ENCODE measurements at regions not wholly inside any gene's neighbourhood (a gene's known extent, or its start where the extent isn't known, plus 50 kb on each side); places are given as distances from the start of the nearest gene placed in this dataset.

DNA sequence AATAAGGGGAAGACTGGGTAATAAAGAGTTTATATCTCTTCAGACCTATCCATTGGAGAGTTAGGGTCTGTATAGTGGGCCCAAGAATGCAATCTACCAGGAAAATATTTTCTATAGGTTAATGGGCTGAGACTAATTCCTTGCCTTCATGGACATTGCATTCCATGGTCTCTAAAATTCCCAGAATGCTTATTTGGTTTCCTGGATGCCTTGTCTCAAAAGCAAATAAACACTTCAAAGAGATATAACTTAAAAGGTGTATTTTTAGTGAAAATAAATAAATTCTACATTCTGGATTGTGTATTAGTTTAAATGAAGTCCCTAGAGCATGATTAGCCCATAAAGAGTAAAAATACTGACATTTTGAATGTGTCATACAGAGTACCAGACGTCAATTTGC, 550.1 kb upstream of the PKN2 start:
- no peak for DNase-seq (ENCODE audit: low read depth in 2 of 2)

DNA sequence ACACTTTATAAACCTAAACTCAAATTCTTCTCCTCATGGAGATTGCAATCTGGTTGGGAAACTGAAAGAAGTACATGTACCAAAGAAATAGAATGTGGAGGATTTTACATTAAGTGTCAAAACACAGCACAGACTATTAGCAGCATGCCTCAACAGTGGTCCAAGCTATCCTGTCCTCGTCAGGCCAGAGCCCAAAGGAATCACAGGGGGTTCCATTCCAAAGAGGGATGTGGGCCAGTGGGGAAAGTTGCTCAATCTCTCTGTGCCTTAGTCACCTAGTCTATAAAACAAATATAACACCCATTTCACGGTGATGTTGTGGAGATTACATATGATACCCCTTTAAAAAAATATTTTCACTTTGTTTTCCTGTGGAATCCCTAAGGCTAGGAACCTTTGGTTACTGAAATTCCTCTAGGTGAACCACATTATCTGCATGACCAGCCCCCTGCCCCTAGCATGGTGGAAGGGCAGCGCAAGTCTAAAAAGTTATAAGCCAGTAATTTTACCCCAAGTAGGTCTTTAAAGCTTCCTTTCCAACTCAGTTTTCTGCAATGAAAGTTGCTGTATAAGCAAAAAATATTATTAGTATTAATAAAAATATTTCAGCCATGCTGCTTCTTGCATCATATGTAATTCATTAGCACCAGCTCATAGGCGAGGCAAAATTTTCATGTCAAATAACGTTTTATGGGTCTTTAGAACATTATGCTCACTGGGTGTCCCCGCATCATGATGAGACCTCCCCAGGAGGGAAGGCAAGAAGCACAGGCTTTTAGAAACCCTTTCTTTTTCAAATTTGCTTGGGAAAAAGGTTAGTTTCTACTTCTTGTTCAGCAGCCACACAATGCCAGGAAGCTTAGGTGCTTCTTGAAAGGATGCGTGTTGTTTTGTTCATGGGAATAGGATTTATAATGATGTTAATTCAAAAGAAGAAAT, 548.8 kb upstream of the PKN2 start:
- no peak for DNase-seq (ENCODE audit: low read depth in 2 of 2)

DNA sequence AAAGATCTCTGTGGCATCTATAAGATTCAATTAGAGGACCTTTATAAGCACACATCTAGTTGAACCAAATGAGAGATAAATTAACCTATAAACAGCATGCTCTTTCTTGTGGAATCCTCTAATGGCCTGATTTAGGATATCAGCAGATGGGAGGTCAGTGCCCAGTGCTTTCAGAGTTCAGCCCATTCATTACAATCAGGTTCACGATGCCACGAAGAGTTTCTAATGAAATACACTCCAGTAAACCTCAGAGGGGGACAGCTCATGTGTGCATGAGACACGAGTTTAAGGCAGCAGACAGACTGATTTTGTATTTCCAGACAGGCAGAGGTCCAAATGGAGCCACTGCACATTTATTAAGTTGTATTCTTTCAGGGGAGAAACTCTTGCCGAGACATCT, 544.4 kb upstream of the PKN2 start:
- DNase-seq (ENCODE audit: low read depth in 2 of 2): no peak

DNA sequence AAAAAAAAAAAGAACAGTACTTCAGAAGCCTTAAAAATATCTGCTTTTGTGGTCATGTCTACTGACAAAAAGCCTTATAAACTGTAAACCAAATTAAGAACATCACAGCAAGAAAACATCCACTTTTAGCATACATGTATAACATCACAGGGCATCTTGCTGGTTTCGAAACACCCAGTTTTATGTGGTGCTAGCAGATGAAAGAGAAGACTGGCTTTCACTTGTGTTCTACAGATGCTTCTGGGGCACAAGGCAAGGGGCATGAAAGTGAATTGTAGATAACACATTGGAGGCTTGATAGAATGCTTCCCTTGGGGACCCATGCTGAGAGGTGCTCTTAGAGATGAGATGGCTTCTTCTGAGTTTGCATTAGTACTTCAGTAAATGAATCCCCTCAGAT, 543.7 kb upstream of the PKN2 start:
- no peak for DNase-seq (ENCODE audit: low read depth in 2 of 2)

DNA sequence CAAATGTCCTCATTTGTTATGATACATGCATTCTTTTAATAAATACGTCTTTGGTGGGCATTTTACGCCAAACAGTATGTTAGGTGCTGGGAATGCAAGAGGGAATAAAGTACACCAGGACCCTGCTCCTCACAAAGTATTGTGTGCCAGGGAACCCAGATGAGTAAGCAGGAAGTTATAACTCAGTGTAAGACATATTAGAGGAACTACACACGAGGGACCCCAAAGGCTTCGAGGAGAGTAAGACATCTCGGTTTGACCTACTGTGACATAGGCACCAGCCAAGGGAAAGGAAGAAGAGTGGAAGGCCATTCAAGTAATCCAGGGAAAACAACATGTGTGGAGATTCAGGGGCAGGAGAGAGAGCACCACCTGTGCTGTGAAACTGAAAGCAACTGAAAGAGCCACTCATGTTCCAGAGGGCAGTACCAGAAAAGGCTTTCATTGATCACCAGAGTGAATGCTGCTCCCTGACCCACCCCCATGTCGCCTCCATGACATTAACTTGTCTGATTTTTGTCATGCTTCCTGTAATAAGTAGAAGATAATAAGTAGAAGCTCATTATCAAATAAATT, 542.5 kb upstream of the PKN2 start:
- DNase-seq (ENCODE audit: low read depth in 2 of 2): no peak

DNA sequence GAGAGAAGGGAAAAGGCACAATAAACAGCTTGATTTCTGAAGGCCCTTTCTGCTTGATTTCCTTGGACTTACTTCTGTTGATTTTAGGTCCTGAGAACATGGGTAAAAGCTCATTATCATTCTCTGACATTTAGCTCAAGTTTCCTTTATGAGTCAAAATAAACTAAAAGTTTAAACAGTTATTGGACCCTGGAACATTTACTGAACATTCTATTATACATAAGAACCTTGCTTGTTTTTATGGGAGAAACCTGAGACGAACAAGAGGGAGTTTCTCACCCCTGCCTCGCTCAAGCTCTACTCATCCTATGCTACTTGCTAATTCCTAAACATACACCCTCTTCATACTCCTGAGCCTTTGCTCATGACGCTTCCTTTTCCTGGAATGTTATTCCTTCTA, 538.3 kb upstream of the PKN2 start:
- no peak for DNase-seq (ENCODE audit: low read depth in 2 of 2)

DNA sequence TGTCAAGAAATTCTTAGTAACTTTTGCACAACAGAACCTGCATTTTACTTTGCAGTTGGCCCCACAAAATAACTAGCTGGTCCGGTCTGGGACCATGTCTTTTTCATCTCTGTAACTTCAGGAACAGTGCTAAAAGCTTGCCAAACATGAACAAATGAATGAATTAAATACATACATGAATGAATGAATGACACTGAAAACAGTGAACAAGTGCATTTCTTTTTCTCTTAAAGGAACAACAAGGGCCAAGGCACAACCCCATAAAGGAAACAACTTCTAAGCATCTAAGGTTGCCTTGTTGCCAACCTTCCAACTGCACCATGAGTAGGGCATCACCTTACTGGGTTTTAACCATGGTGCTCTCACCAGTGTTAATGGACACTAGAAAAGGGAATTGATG, 534.4 kb upstream of the PKN2 start:
- no peak for DNase-seq (ENCODE audit: low read depth in 2 of 2)

DNA sequence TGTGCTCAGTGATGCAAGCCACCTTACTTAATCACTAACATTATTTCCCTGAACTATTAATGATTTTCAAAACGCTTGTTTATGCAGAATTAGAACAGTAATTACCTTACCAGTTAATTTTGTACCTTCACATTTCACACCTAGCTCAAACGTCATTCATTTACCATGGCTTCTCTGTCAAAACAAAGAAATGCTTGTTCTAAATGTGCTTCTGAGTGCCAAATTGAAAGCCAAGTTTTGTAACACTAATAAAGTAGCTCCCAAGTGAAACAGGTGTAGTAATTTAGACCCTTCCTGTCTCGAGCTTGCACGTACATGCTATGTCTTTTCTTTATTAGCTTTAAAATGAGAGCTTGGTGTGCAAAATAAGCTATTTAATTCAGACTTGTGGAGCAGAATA, 533.7 kb upstream of the PKN2 start:
- DNase-seq (ENCODE audit: low read depth in 2 of 2): no peak

DNA sequence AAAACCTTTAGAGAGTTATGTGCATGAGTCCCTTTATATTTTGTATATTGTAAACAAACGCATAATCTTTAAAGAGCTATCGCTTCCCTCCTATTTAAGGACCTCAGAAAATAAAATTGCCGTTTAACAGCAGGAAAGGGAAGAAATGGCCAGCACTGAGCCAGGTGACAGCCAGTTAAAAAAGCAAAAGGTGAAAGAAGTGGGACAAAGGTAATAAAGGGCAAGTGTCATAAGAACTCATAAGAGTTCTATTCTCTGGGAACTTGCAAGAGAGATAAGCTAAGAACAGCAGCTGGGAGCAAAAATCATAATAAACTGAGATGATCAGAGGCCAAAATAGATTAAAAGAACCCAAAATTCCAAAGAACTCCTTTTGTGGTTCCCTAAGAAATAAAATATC, 520.9 kb upstream of the PKN2 start:
- DNase-seq (ENCODE audit: low read depth in 2 of 2): no peak

DNA sequence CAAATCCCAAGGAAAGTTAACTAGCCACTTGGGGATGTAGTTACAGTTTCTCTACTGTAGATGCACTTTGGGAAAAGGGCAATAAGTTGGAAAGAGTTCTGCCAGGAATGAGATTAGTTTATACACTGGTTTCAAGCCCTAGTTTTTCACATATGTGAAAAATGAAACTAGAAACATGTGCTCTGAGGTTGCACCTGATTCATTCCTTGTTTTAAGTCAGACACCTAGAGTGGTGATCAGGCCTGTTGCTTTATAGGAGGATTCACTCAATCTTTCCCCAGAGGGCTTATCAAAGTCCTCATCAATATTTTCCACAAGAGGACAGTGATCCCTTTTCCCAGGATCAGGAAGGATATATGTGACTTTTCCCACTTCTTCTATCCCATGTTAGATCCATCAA, 515.9 kb upstream of the PKN2 start:
- no peak for DNase-seq (ENCODE audit: low read depth in 2 of 2)

DNA sequence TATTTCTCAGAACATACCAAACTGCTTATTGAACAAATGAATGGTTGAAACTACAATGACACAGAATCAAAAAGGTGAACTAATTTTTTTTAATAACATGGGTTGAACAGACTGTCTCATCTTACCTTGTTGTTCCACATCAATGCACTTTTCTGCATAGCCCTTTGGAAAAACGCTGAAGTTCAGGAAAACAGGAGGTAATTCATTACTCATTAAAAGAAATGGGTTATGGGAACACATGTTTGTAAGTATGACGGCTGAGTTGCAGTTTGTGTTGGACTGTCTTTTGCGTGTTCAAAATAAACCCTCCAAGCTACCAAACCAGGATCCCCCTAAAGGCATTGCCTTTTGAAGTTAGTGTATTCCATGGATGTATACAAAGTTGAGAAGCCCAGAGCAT, 514.9 kb upstream of the PKN2 start:
- DNase-seq (ENCODE audit: low read depth in 2 of 2): no peak

DNA sequence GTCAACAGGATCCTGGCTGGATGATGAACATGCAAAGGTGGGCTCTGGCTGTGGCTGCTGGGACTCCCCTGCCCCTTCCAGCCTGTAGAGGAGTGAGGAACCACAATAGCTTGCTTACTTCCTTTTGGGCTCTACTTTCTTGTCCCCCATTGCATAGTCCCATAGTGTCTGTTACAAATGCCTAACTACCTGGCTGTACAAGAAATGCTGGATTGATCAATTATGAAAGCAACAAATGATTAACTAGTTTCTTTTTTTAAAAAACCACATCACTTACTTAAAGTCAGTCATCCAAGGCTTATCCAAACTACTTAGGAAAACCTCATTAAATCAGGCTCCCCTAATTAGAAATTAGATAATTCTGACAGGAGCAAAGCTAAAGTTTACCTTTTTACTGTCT, 514.1 kb upstream of the PKN2 start:
- no peak for DNase-seq (ENCODE audit: low read depth in 2 of 2)

DNA sequence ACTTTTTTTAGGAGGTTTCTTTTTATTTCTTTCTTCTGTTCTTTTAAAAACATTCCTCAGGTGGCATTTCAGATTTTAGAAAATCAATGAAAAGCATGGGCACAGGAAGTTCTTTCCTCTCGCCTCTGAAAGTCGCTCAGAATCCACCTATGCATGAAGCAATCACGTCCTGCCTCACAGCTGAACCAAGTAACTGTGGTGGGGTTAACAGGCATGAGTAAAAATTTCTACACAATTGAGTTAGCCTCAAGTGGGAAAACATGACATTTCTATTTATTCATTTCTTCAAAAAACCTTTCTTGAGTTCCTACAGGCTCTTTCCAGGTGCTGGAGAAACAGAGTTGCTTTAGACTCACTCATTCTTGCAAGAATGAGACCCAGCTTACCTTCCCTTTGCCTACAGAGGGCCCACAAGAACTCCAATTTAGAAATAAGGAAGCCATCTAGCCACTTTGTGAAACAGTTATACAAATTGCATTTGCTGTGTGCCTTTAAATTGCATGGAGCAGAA, 508.9 kb upstream of the PKN2 start:
- DNase-seq (ENCODE audit: low read depth in 2 of 2): no peak

DNA sequence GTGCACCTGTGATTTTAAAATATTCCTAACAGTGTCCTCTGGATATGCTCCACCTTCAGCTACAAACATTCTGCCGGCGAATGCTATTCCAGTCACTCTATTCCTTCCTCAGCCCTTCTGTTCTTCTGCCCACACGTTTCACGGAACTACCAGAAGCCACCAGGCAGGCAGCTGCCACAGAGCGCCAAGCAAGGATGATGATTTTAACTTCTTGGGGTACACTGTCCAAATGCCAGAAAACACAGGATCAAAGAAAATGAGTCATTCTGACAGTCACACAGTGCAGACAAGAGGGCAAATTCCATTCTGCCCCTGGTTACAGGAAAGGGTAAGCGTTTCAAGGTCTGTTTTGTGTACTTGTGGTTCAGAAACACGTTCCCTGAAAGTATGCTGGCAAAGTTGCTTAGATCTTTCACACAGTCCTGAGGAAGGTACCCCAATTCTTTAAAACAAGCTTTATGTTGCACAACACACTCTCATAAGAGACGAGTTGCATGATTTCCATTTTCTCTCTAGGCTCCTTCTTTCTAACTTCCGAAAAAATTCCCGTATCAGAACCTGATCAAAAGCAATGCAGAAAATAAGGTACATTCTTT, 508.3 kb upstream of the PKN2 start:
- no peak for DNase-seq (ENCODE audit: low read depth in 2 of 2)

DNA sequence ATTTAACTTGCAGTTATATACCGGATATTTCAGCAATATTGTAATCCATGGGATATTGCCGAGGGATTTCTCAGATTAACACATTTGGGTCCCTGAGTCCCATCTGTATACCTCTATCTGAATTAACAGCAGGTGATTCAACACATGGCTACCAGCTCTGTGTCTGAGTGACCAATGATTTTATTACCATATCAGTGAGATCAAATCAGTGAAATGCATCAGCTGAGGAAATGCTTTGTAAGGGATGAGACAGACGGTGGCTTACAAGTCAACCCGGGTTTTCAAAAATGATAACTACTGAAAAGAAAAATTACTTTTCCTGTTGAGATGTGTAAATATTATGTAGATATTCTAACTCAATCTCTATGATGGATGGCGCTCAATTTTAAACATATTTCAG, 504.1 kb upstream of the PKN2 start:
- DNase-seq (ENCODE audit: low read depth in 2 of 2): no peak

DNA sequence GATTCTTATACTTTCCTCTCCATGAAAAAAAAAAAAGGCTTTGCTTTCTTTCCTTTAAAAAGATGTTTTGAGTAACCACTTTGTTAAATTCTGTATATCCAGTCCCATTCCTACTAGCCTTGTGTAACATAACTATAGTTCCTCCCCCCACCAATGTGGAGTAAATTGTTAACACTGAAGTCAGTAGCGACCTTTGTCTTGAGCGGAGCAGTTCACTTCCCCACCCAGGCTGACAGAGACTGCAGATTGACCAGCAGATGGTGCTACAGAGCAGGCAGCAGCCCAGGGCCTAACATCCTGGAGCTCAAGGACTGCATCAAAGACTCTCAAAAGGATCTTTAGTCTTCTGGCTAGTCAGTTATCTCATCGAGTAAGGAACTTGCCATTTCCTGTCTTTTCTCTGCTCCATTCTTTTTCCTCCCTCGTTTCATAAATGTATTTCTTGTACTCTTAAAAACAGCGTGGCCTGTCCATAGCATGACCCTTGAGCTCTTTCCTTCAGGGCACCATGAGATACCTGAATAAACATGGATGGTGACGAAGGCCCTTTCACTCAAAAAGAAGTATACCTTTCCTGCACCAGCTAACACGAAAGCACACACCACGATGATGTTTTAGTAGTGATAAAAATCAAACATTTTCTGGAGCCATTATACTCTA, 503.5 kb upstream of the PKN2 start:
- DNase-seq (ENCODE audit: low read depth in 2 of 2): peak; percentile 22 to 23

DNA sequence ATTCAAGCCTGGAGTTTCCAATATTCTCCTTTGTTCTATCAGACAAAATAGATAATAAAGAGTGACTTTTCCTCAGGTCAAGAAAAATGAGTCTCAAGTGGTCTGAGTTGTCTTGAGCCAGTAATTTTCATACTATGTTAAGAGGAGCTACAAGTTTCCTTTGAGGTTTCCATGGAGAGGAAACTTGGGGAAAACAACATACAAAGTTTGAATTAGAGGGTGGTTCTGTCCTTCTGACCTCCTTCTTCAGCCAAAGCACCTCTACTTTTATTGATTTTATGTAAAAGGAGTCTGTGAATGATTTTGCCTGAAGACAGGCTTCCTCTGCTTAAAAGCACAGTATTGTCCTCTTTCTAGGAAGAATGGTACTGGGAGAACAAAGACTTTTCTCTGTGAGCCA, 497.2 kb upstream of the PKN2 start:
- no peak for DNase-seq (ENCODE audit: low read depth in 2 of 2)

DNA sequence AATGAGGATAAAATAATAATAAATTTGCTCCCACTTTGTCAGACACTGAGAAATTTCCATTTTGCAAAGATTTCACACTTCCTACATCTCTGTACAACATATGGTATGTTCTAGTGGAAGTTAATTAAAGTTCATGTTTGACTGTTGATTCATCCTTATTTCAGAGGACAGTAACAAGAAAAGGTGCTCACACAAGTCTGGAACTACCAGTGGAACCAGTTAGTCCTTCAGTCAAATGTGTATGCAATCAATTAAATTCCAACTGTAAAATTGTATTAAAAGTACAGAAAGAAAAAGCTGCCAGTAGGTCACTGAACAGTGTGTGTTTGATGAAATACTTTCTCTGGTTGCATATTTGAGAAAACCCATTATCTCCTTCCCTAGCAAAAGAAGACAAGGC, 496.0 kb upstream of the PKN2 start:
- DNase-seq (ENCODE audit: low read depth in 2 of 2): no peak

DNA sequence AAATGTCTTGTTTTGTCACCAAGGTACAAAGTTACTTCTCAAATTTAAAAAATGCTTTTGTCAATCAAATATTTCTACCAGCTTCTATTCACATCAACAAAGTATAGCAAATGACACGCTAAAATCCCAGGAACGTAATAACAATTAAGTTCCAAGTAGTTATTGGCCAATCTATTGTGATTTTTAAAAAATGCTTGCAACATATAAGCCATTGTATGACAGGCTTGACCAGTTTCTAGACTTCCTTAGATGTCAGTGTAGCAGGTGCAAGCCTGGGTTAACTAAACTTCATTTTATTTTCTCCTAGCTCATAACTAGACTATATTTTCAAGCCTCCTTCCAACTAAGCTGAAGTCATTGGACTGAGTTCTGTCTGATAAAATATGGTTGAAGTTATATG, 494.5 kb upstream of the PKN2 start:
- no peak for DNase-seq (ENCODE audit: low read depth in 2 of 2)

DNA sequence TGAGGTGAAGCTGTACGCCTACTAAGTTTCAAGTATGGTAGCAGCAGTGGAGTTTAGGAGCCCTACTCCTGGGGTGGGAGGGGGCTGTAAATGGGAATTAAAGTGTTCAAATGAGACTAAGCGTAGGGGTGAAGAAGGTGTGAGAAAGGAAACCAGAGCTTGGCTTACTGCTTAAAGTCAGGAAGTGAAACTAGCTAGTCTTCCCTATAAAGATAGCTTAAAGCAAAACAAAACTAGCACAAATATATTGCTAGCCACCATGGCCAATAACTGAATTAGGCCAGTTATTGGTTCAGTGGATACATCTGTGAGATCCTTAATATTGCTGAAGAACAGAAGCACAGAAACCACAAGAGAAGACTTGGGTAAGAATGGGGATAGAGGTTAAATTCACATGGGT, 492.2 kb upstream of the PKN2 start:
- DNase-seq (ENCODE audit: low read depth in 2 of 2): no peak

DNA sequence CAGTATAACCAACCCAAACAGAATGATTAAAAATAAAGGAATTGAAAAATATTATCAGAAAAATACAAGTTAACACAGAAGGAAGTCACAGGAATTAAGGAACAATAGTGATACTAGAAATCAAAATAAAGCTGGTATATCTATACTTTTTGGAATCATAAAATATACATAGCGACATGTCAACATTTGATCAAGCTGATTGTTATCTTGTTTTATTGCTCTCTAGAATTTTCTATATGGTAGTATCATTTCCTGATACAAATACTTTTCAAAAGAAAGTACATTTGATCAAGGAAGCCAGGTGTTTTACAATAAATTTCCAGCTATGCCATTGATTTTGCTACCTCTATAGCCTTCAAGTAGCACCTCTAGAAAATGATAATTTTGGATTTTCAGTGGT, 489.5 kb upstream of the PKN2 start:
- DNase-seq (ENCODE audit: low read depth in 2 of 2): no peak

DNA sequence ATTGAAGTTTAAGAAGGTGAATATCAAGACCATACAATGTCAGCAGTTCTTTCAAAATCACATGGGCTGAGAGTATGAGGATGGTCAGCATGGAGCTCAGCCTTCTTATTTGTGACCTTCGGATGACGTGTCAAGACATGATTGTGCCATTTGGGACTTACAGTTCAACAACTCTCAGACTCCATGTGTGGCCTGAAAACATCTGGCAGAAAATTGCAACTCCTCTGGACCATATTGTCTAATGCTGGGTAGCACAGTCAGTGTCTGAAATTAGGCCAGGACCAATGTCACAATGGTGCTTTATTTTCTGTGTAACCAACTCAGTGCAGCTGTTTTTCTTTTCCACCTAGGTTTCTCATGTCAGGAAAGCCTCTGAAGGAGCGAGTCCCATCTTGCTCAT, 483.5 kb upstream of the PKN2 start:
- DNase-seq (ENCODE audit: low read depth in 2 of 2): no peak

DNA sequence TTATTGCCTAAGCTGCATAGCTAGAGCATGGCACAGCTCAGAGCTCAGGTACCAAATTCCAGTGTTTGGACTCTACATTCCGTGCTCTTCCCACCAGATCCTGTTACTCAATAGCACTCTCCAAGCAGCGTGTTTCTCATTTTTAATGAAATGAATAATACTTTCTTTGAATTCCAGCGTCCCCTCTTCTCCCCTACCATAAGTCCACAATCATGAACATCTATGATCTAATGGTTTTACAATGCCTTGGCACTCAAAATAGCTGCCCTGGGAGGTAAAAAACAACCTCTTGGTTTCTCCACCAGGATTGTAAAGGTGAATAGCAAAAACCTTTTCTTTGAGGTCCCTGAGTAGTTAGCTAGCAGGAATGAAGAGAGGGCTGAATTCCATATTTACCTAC, 480.0 kb upstream of the PKN2 start:
- DNase-seq (ENCODE audit: low read depth in 2 of 2): no peak

Measured in stimulated activated CD8-positive, alpha-beta memory T cell treated with anti-CD3 and anti-CD28 coated beads, Interleukin-2, amount 100 ng/mL, for 48 hours (primary cell).